NCI-H2107 treated with DMSO at 0.1 percent for 48 hours (cell line): ENCODE measurements at regions not wholly inside any gene's neighbourhood (a gene's known extent, or its start where the extent isn't known, plus 50 kb on each side); places are given as distances from the start of the nearest gene placed in this dataset.

Experiments used
- DNase-seq: peaks from one replicate; lab custom pipeline; 2025; ENCODE audit not compliant: unreplicated experiment; lab: John Stamatoyannopoulos, UW

- DNase-seq: no peak
These were observed 671.8 kb downstream of the RPS29 start for GRCh38 chr14:48914382-48914781.

GRCh38 chr14:48900565-48900964 lies 685.6 kb downstream of the RPS29 start:
- DNase-seq: no peak

GRCh38 chr14:48890333-48890732 lies 695.8 kb downstream of the RPS29 start:
- DNase-seq: no peak

GRCh38 chr14:48876806-48877340 lies 709.3 kb downstream of the RPS29 start:
- DNase-seq: peak; percentile 4

- no peak for DNase-seq
These were observed 711.5 kb downstream of the RPS29 start for GRCh38 chr14:48874711-48875110.

GRCh38 chr14:48857366-48857765 lies 728.8 kb downstream of the RPS29 start:
- no peak for DNase-seq

- no peak for DNase-seq
These were observed 733.0 kb downstream of the RPS29 start for GRCh38 chr14:48853159-48853558.

GRCh38 chr14:48849741-48850322 lies 736.3 kb downstream of the RPS29 start:
- DNase-seq: no peak

GRCh38 chr14:48842785-48843184 lies 743.4 kb downstream of the RPS29 start:
- no peak for DNase-seq

GRCh38 chr14:48826058-48826457 lies 760.1 kb downstream of the RPS29 start:
- no peak for DNase-seq

GRCh38 chr14:48814562-48814961 lies 771.6 kb downstream of the RPS29 start:
- DNase-seq: no peak

- DNase-seq: no peak
These were observed 780.9 kb downstream of the RPS29 start for GRCh38 chr14:48805315-48805714.

- no peak for DNase-seq
These were observed 793.7 kb downstream of the RPS29 start for GRCh38 chr14:48792376-48793024.

GRCh38 chr14:48788771-48789170 lies 797.4 kb downstream of the RPS29 start:
- DNase-seq: no peak

GRCh38 chr14:48786498-48786897 lies 799.7 kb downstream of the RPS29 start:
- DNase-seq: no peak

- DNase-seq: no peak
These were observed 814.5 kb downstream of the RPS29 start for GRCh38 chr14:48771717-48772116.

- no peak for DNase-seq
These were observed 834.9 kb downstream of the RPS29 start for GRCh38 chr14:48751293-48751692.

- DNase-seq: no peak
These were observed 838.0 kb downstream of the RPS29 start for GRCh38 chr14:48748151-48748675.

- no peak for DNase-seq
These were observed 838.6 kb downstream of the RPS29 start for GRCh38 chr14:48747561-48748089.

- DNase-seq: no peak
These were observed 842.0 kb downstream of the RPS29 start for GRCh38 chr14:48744202-48744601.

- no peak for DNase-seq
These were observed 847.8 kb downstream of the RPS29 start for GRCh38 chr14:48738186-48738925.

- DNase-seq: no peak
These were observed 850.6 kb downstream of the RPS29 start for GRCh38 chr14:48735607-48736006.
